GM21723 (cell line): ENCODE measurements at regions not wholly inside any gene's neighbourhood (a gene's known extent, or its start where the extent isn't known, plus 50 kb on each side); places are given as distances from the start of the nearest gene placed in this dataset.

Experiments used
- ATAC-seq: cut with Tn5 transposase; IDR thresholded peaks from one replicate; pipeline ENCODE4 v1.9.1; 2021; ENCODE audit warnings: mild to moderate bottlenecking, moderate library complexity; ENCODE audit not compliant: unreplicated experiment

- ATAC-seq: no peak
Observed at GRCh38 chr12:39048395-39048794, 143.0 kb upstream of the CPNE8 start.

- no peak for ATAC-seq
Observed at GRCh38 chr12:39047539-39048262, 142.3 kb upstream of the CPNE8 start.

GRCh38 chr12:39044754-39045153 lies 139.4 kb upstream of the CPNE8 start:
- no peak for ATAC-seq

- ATAC-seq: no peak
Observed at GRCh38 chr12:39043424-39043822, 138.0 kb upstream of the CPNE8 start.

- ATAC-seq: no peak
Observed at GRCh38 chr12:39040275-39040674, 134.9 kb upstream of the CPNE8 start.

- ATAC-seq: no peak
Observed at GRCh38 chr12:39037115-39037514, 131.7 kb upstream of the CPNE8 start.

- ATAC-seq: no peak
Observed at GRCh38 chr12:39036105-39036504, 130.7 kb upstream of the CPNE8 start.

- ATAC-seq: no peak
Observed at GRCh38 chr12:39033782-39034181, 128.4 kb upstream of the CPNE8 start.

GRCh38 chr12:39032448-39032847 lies 127.1 kb upstream of the CPNE8 start:
- ATAC-seq: no peak

- ATAC-seq: no peak
Observed at GRCh38 chr12:39032034-39032433, 126.6 kb upstream of the CPNE8 start.

- ATAC-seq: no peak
Observed at GRCh38 chr12:39028382-39028781, 123.0 kb upstream of the CPNE8 start.

GRCh38 chr12:39012870-39013269 lies 107.5 kb upstream of the CPNE8 start:
- ATAC-seq: no peak

- no peak for ATAC-seq
Observed at GRCh38 chr12:39011166-39011565, 105.8 kb upstream of the CPNE8 start.

- ATAC-seq: no peak
Observed at GRCh38 chr12:39010406-39010805, 105.0 kb upstream of the CPNE8 start.

- no peak for ATAC-seq
Observed at GRCh38 chr12:39007619-39008018, 102.2 kb upstream of the CPNE8 start.

GRCh38 chr12:39006286-39006685 lies 100.9 kb upstream of the CPNE8 start:
- no peak for ATAC-seq

GRCh38 chr12:39005671-39006070 lies 100.3 kb upstream of the CPNE8 start:
- ATAC-seq: no peak

GRCh38 chr12:39003541-39004155 lies 98.3 kb upstream of the CPNE8 start:
- ATAC-seq: no peak

- ATAC-seq: no peak
Observed at GRCh38 chr12:39000370-39000769, 95.0 kb upstream of the CPNE8 start.

GRCh38 chr12:38998887-38999482 lies 93.6 kb upstream of the CPNE8 start:
- ATAC-seq: no peak

- ATAC-seq: no peak
Observed at GRCh38 chr12:38995249-38995648, 89.9 kb upstream of the CPNE8 start.

- no peak for ATAC-seq
Observed at GRCh38 chr12:38985961-38986360, 80.6 kb upstream of the CPNE8 start.
